Stimulated activated CD4-positive, alpha-beta T cell treated with anti-CD3 and anti-CD28 coated beads, Interleukin-1b, Interleukin-23, amount 100 ng/mL, for 4 hours (primary cell): ENCODE measurements at regions not wholly inside any gene's neighbourhood (a gene's known extent, or its start where the extent isn't known, plus 50 kb on each side); places are given as distances from the start of the nearest gene placed in this dataset.

Experiments
- DNase-seq, 2 donors: peaks; one replicate each; pipeline ENCODE4 v3.0.0-alpha.2; 2020; ENCODE audit warnings: low read depth in 2 of 2

GRCh38 chr7:113460067-113460466, 341.7 kb upstream of the SMIM30 start:
- no peak for DNase-seq

- no peak for DNase-seq
Observed at GRCh38 chr7:113456533-113456932, 338.2 kb upstream of the SMIM30 start.

DNA sequence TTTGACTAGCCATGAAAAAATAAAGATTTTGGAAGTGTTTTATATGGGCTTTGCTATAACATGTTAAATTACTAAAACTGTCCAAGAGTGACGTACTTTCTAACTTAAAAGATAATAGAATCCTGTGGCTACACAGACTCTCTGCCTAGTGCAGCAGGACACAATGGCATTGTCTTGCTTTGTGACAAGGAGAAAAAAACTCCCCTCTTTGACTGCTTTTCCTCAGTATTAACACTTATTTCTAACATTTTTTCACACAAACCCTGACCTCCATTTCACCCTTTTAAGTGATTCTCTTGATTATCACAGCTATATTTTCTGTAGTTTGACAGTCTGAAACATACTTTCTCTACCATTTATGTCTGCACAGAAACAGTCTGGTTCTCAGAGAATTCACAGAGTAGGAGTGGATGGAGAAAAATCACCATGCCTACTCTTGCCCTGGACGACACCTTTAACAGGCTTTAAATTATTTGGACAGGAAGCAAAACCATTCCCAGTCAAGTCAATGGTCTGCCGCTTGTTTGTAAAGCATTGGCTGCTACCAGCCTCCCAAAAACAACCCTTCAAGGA, 336.3 kb upstream of the SMIM30 start:
- no peak for DNase-seq

DNA sequence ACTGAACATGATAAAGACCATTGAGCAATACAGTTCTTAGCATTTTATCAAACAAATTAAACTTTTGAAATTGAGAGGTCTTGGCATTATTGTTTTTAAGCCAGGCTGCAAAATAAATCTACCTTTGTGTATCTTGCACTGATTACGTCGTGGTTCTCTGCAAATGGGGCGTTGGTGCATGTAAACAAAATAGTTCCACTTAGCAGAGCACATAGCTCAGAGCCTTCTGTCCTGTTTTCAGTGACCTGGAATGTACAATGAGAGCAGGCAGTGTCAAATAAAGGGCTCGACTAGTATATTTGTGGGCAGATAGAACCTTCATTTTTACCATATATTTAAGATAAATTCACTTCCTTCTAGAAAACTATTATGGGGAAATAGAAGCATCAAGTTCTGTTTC, 333.9 kb upstream of the SMIM30 start:
- DNase-seq: no peak

GRCh38 chr7:113446791-113447190, 328.4 kb upstream of the SMIM30 start:
- DNase-seq: no peak

DNA sequence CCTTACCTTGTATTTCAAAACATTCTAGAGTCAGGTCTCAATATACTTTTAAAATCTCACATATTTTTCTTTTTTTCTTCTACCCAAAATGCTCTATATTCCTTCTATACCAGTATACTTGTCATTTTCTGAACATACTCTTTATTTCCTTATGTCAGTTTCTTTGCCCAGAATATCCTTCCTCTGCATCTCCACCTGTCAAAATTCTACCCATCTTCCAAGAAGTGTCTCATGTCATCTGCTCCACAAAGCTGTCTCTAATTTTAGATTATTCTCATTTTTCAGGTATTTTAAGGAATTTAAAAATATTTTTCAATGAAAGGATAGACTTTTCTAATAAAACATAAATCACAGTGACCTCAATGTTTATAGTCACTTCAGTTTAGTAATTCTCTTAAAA, 328.0 kb upstream of the SMIM30 start:
- DNase-seq: no peak

DNA sequence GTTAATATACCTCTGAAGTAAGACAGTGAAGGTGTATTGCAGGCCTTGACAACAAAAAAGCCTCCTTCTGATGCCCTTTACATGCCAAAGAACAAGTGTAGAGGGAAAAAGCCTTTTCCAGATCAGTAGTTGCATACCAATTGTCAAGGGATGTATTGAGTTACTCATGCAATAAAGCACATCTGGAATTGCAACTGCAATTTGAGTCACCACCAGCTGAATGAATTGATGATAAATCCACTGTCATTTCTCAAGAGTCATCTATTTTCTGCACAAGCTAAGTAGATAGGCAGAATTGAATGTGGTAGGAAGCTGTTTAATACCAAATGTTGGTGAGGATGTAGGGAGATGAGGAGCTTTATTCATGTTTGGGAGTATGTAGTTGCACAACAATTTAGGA, 325.9 kb upstream of the SMIM30 start:
- DNase-seq: no peak

DNA sequence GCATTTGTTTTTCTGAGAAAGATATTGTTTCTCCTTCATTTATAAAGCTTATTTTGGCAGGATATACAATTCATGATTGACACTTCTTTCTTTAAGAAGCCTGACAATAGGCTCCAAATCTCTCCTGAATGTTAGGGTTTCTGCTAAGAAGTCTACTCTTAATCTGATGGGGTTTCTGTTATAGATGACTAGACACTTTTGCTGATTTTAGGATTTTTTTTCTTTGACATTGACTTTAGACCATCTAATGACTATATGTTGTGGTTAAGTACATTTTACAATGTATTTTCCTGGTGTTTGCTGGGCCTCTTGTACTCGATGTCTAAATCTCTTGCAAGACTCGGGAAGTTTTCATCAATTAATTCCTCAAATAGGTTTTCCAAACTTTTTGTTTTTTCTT, 321.8 kb upstream of the SMIM30 start:
- DNase-seq: no peak

- DNase-seq: no peak
Observed at GRCh38 chr7:113431406-113431805, 313.1 kb upstream of the SMIM30 start.

GRCh38 chr7:113424185-113424817, 305.9 kb upstream of the SMIM30 start:
- no peak for DNase-seq

GRCh38 chr7:113421696-113422330, 303.5 kb upstream of the SMIM30 start:
- DNase-seq: peak; percentile 51 to 66

GRCh38 chr7:113414401-113415035, 296.2 kb upstream of the SMIM30 start:
- no peak for DNase-seq

DNA sequence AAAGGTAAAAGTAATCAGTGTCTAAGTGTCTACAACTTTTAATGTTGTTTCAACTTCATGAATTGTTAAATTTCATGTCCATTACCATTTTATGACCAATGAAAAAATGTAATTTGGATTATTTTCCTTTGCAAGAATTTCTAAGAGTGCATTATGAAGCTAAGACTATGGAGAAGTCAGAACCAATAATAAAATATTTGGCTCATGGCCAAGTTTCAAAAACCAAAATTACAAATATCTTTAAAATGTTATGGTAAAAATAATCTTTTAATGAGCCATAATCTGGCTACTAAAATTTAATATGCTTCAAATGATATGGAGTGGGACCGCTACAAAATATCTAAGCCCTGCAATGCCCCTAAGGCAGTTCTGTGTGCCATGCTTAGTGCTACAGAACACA, 294.1 kb upstream of the SMIM30 start:
- DNase-seq: no peak

DNA sequence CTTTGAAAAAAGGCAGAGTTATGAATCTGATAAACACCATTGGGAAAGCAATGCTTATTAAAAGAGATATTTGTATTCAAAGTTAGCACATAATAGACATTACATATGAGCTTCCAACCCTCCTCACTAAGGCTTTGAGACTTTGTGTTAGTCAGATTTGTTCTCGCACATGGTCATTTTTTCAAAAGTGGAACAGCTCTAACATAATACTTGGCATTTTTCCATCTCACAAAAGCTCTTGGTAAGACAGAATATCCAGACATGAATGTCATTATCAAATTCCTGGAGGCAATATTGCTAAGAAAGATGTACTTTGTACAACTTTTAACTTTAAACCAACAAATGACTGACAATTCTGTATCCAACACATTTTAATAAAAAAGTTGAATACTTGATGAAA, 292.4 kb upstream of the SMIM30 start:
- DNase-seq: no peak

DNA sequence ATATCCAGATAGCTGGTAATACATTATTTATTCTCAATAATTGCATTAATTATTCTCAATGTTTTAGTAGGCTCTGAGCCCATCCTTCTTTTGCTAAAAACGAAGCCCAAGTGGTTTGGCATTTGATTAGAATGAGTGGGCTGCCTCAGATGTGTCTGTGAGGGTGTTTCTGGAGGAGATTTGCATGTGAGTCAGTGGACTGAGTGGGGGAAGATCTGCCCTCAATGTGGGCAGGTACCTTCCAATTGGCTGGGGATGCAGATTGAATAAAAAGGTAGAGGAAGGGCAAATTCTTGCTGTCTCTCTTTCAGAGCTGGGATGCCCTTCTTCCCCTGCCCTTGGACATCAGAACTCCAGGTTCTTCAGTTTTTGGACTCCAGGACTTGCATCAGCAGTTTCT, 290.6 kb upstream of the SMIM30 start:
- no peak for DNase-seq

GRCh38 chr7:113405296-113406056, 287.1 kb upstream of the SMIM30 start:
- no peak for DNase-seq

GRCh38 chr7:113404245-113404644, 285.9 kb upstream of the SMIM30 start:
- no peak for DNase-seq

DNA sequence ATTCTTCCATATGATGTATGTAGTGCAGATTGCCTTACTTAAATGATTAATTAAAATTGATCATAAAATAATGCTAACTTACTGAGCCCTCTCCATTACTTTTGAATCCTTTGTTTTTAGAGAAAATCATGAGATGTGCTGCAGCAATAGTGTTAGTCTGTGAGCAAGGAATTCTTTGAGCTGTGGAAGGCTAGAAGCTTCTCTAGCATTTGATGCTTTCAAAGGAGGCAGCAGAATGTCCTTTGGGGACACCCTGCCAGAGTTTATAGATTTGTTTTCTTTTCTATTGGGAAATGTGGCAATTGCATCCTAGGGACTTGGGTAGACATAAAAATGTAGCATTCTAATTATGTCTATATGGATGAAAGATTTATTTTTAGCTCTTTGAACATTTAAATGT, 284.1 kb upstream of the SMIM30 start:
- no peak for DNase-seq

- no peak for DNase-seq
Observed at GRCh38 chr7:113402005-113402404, 283.7 kb upstream of the SMIM30 start.

DNA sequence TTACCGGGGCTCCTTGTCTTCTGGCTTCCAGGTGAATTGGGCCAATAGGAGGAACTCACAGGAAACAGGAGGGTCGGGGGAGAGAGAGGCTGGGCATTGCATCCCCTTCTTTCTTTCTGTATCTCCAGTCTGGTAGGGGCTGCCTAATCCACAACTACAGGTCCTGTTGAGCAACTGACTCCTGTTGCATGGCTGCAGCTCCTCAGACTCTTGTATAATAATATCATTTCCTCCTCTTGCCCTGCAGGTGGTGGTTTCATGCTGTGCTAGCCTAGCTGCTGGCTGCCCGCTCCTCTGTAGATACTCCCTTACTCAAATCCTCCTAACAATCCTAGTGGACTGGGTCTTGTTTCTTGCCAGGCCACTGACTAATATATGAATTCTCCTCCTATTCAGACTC, 276.5 kb upstream of the SMIM30 start:
- no peak for DNase-seq

GRCh38 chr7:113392841-113393540, 274.6 kb upstream of the SMIM30 start:
- DNase-seq: no peak

DNA sequence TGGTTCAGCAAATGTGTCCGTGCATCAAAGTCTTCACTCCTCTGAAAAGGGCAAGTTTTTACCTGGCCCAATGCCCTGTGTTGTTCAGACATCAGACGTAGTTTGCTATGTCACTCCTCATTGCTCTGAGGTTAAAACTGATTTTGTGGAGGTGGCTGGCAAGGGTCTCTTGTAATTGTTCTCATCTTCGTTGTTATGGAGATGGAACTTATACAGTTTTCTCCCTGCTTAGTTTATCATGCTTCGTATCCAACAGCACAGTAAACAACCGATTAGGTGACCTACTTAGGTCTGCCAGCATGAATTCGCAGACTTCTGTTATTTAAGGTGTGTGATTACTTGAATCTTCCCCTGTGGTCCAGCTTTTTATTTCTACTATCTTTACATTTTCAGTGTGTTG, 274.1 kb upstream of the SMIM30 start:
- DNase-seq: no peak
